IPS-18c (cell line): ENCODE measurements at regions not wholly inside any gene's neighbourhood (a gene's known extent, or its start where the extent isn't known, plus 50 kb on each side); places are given as distances from the start of the nearest gene placed in this dataset.

ENCODE experiments used
- H3K4me3 ChIP-seq: 2 replicates; pipeline ENCODE4 v1.7.0; 2013; ENCODE audit warnings: low read depth, mild to moderate bottlenecking, low read length, moderate library complexity; ENCODE audit not compliant: insufficient read depth
- H3K9me3 ChIP-seq: one replicate; pipeline ENCODE4 v1.6.1; 2013; ENCODE audit warnings: mild to moderate bottlenecking, low read length, moderate library complexity; ENCODE audit not compliant: control insufficient read depth, insufficient read depth

DNA sequence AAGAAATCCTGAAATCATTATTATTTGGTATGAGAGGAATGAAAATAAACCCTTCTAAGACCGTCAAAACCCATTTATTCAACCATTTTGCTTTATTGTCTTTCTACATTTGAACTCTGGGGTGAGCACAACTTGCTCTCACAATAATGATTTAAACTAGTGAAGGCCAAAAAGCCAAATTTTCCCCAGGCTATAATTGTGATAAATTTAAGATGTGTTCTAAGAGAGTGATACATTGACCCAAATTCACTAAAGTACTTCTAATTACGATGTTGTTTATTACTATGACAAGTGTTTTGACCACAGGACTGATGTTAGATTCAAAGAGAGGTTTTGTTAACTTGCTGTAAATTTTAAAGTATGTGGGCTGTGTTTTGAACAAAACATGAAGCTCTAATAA, 670.9 kb upstream of the NR5A2 start:
- no peak overlapping the region for H3K4me3 ChIP-seq
- H3K9me3 ChIP-seq, result no peaks in the 10 kb centered on the region

DNA sequence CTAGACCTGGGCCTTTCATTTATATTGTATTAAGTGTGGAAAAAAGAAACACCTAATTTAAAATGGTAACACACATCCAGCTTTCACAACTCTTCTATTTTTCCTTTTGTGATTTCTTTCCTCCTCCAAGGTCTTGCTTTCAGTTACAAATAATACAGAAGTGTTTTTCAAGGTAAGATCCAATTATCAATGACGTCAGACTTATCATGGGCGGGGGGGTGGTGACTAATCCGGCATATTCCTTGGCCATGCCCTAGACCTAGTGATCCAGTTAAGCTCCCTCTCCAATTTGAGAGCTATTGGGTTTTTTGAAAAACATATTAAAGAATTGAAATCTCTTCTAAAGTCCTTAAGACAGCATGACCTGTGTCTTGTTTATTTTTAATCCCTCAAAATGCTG, 669.9 kb upstream of the NR5A2 start:
- Histone ChIP-seq H3K4me3 (no peak overlapping the region), H3K9me3 (no peaks in the 10 kb centered on the region)

- no peaks in the 10 kb centered on the region for H3K9me3 ChIP-seq
Observed at GRCh38 chr1:199362996-199363395, 664.5 kb upstream of the NR5A2 start.

DNA sequence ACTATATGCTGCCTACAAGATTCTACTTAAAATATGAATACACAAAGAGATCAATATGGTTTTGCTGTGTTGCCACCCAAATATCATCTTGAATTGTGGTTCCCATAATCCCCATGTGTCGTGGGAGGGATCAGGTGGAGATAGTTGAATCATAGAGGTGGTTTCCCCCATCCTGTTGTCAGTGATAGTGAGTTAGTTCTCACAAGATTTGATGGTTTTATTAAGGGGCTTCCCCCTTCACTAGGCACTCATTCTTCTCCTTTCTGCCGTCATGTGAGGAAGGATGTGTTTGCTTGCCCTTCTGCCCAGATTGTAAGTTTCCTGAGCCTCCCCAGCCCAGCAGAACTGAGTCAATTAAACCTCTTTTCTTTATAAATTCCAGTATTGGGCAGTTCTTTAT, 654.4 kb upstream of the NR5A2 start:
- Histone ChIP-seq H3K9me3 (no peaks in the 10 kb centered on the region), H3K4me3 (no peak overlapping the region)

More at GRCh38 chr1:199362996-199363395, 664.5 kb upstream of the NR5A2 start:
- no peak overlapping the region for H3K4me3 ChIP-seq

GRCh38 chr1:199377211-199377610, 650.3 kb upstream of the NR5A2 start:
- Histone ChIP-seq H3K9me3 (no peaks in the 10 kb centered on the region), H3K4me3 (no peak overlapping the region)

DNA sequence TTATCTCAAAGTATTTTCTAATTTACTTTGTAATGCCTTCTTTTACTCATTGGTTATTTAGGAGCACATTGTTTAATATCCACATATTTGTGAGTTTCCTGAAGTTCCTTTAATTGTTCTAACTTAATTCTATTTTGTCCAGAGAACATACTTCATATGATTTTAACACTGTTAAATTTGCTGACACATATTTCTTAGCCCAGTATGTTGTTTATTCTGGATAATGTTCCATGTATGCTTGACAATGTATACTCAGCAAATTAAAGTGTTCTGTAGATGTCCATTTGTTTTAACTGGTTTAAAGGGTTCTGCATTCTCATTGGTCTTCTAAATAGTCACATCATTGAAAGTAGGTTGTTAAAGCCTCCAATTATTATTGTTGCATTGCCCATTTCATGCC, 643.7 kb upstream of the NR5A2 start:
- no peak overlapping the region for H3K4me3 ChIP-seq
- no peaks in the 10 kb centered on the region for H3K9me3 ChIP-seq

DNA sequence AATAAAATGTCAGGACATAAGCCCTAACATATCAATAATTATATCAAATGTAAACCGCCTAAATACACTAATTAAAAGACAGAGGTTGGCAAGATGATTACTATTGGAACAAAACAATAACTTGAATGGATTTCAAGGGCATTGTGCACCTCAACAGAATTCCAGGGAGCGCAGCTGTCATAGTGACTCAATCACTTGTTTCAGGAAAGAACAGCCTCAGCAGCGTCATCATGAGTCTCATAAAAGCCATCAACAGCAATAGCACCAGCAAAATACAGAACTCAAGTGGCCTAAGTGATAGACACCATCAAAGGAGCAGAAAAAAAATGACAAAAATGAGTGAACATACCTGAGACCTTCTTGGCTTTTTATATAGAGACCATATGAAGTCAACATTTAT, 632.7 kb upstream of the NR5A2 start:
- no peak overlapping the region for H3K4me3 ChIP-seq
- H3K9me3 ChIP-seq, result no peaks in the 10 kb centered on the region

- Histone ChIP-seq H3K4me3 (no peak overlapping the region), H3K9me3 (no peaks in the 10 kb centered on the region)
Observed at GRCh38 chr1:199396456-199396855, 631.1 kb upstream of the NR5A2 start.

DNA sequence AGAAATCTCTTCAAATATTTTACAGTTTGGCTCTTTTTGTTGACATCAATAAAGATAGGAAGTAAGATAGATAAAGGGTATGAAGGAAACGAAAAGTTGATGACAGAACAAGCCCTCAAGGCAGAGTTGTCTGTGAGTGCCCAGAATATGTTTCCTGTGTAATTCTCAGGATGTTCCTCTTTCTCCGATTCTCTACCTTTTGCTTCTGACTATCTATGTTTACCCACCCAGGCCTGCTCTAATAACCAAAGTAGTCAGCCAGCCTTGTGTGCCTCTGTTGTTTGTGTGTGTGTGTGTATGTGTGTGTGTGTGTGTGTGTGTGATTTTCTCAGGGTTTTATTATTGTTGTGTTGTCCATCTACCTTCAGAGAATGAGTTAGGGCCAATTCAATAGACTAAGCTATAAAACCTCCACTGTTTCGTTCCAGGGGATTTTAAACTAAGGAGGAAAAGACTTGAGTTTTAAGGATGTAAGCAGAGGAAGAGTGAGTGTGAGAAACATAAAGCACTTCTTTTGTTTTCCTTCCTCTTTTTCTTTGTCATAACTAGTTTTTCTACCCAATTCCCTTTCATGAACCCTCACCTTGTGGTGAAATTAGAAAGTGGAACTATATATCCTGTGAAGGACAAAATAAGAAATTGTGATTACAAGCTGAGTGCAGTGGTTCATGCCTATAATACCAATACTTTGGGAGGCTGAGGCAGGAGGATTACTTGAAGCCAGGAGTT, 627.4 kb upstream of the NR5A2 start:
- Histone ChIP-seq H3K4me3 (no peak overlapping the region), H3K9me3 (no peaks in the 10 kb centered on the region)

GRCh38 chr1:199403531-199404116, 623.9 kb upstream of the NR5A2 start:
- Histone ChIP-seq H3K9me3 (no peaks in the 10 kb centered on the region), H3K4me3 (no peak overlapping the region)

DNA sequence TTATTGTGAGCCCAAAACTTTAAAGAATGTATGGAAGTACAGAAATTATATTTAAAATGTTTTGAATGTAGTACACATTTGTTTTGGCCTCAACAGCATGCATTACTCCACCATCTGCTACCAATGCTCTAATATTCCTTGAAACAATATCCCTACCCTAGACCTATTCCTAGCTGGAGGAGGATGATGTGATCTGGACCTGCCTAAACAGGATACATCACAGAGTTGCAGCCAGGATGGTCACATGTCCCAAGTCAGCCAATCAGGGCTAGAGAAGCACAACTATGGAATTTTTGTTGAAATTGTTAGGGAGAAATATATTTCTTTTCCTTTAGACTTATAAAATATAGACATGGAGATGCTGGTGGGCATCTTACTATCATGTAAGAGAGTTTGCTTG, 623.3 kb upstream of the NR5A2 start:
- H3K4me3 ChIP-seq, result no peak overlapping the region
- H3K9me3 ChIP-seq, result no peaks in the 10 kb centered on the region

- no peak overlapping the region for H3K4me3 ChIP-seq
- no peaks in the 10 kb centered on the region for H3K9me3 ChIP-seq
Observed at GRCh38 chr1:199404976-199405375, 622.5 kb upstream of the NR5A2 start.

GRCh38 chr1:199405634-199406196, 621.8 kb upstream of the NR5A2 start:
- Histone ChIP-seq H3K9me3 (no peaks in the 10 kb centered on the region), H3K4me3 (no peak overlapping the region)

GRCh38 chr1:199410462-199410861, 617.0 kb upstream of the NR5A2 start:
- Histone ChIP-seq H3K4me3 (no peak overlapping the region), H3K9me3 (no peaks in the 10 kb centered on the region)

DNA sequence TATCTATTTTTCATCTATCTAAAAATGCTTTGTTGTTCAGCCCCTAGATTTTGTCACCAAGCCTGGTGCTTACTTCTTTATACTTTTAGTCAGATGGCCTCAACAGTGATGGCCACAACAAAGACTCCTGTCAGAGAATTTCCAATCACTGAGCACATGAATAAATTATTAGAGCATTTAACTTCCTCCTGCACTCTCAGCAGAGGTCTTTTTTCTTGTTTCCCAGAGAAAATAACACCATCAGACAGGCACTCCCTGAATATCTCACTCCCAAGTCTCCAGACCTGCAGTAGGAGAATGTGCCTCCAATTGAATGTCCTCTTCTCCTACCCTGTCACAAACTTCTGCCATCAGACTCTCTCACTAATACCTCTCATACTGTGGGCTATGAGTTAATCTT, 616.0 kb upstream of the NR5A2 start:
- H3K9me3 ChIP-seq, result no peaks in the 10 kb centered on the region
- no peak overlapping the region for H3K4me3 ChIP-seq

DNA sequence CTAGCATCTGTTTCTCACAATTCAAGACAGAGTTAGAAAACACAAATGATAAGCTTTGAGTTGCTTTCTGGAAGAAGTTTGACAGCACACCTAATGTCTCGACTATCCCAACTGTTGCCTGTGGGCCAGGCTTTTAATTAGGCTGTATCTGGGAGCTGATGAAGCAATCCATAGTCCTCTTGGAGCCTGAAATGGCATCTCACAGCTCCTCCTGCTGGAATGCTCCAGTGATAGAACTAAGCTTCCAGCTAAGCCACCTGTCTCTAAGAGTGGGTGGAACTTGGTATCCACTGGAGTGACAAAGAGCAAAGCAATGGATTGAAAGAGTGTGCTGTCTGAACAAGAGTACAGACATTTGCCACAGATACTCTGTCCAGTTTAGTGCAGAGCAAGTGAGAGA, 605.3 kb upstream of the NR5A2 start:
- Histone ChIP-seq H3K4me3 (no peak overlapping the region), H3K9me3 (no peaks in the 10 kb centered on the region)

DNA sequence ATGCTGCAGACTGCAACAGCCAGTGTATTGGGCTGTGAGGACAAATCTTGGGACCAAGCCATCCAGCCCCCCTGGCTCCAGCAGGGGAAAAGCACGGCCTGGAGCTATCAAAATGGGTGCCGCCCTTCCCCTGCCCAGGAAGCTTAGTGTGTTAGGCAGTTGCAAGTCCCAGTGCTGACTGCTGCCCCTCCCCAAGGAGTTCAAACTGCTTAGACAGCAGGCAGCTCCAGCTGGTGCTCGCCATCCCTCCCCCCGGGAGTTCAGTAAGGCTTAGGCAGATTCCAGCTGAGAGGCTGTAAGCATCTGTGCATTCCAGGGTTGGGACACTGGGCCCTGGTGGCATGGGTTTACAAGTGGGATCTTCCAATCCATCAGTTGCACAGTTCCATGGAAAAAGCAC, 579.6 kb upstream of the NR5A2 start:
- Histone ChIP-seq H3K9me3 (no peaks in the 10 kb centered on the region), H3K4me3 (no peak overlapping the region)

- Histone ChIP-seq H3K9me3 (no peaks in the 10 kb centered on the region), H3K4me3 (no peak overlapping the region)
Observed at GRCh38 chr1:199448646-199449045, 578.9 kb upstream of the NR5A2 start.

- H3K4me3 ChIP-seq, result no peak overlapping the region
- no peaks in the 10 kb centered on the region for H3K9me3 ChIP-seq
Observed at GRCh38 chr1:199449221-199449620, 578.3 kb upstream of the NR5A2 start.
